NCI-H2107 (cell line): ENCODE measurements at regions not wholly inside any gene's neighbourhood (a gene's known extent, or its start where the extent isn't known, plus 50 kb on each side); places are given as distances from the start of the nearest gene placed in this dataset.

ENCODE experiments used
- DNase-seq: peaks from one replicate; lab custom pipeline; 2025; lab: John Stamatoyannopoulos, UW

DNA sequence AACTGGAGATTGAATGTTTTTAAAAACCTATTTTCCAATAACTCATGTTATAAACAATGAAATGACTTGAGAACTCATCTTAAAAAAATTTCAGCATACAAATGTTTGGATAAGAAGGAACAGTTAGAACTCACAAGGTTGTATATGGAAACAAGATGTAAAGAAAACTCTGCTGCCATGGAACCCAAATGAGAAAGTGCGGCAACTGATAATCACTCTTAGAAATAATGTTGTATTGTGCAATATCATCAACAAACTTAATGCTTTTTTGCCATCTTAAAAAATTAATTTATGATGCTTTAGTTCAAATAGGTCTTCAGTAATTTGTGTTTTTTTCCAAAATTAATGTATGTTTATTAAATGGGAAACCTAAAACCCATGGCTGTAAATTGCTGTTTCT lies 461.1 kb upstream of the NCAM2 start:
- no peak for DNase-seq

DNA sequence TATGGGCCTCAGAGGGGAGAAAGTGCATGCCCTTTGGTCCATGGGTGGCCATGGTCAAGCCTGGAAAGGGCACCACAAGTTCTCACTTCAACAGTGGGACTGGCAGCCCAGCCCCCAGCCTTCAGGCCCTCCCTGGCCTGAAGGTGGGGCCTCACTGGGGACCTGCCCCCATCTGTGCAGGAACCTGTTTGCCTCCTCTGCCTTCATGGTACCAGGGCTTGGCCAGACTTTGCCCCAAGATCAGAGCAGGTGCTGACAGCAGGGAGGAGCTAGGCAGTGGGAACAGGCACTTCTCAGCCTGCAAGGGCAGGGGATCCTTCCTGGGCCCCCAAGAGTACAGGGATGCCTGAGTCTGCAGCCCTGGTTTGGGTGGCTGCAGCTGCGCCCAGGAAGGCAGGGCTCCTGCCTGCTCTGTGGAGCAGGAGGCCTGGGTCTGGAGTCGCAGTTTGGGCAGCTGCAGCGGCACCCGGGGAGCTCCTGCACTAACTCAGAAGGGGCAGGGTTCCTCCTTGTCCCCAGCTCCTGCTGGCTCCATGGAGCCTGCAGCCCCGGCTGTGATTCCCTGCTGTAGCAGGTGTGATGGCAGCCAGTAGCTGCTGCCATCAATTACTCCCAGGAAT lies 460.1 kb upstream of the NCAM2 start:
- no peak for DNase-seq

DNA sequence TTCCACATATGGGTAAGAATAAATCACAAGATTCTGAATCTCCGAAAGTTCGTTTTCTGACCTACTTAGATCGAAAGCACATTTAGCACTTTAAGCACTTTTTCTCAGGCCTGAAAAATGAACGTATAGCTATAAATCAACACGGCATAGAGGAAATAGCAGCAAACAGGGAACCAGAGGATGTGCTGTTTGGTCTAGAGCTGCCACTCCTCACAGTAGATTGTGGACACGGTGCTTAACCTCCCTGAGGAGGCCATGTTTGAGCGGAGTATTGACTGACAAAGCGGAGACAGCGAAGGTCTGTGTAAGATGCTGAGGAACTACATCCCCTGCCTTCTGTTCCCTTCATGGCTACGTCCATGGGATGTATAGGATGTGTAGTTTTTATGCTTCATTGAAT lies 452.8 kb upstream of the NCAM2 start:
- DNase-seq, result no peak

DNA sequence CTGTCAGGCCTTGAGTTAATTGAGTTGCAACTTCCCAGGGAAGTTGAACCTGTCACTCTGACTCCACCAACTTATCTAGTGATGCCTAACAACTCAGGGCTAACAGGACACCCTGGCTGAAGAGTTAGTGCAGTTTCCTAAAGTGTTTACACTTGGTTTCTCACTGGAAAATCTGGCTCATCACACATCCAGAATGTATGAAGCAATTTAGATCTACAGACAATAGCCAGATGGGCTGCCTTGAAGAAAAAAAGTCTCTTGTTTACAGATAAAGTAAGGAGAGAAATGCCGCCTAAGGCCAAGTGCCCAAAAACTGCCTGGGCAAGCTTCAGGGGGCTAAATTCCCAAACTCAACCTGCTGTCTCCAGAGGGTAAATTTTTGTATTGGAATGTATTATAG lies 446.3 kb upstream of the NCAM2 start:
- DNase-seq, result no peak

DNA sequence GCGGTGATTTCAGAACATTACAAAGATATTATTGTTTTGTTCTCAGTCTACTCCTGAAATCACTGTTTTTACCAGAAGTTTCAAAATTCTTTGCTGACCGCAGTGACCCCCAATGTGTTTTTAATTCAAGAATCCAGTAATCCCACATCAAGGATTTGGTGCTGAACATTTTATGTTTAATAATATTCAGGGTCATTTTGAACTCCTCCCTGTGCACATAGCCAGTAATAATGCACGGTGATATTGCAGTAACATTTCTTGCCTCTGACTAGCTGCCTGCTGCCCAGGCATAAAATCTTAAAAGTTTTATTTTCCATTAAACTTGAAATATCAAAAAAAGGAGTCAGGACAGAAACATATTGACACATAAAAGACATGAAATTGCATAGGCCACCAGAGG lies 443.4 kb upstream of the NCAM2 start:
- DNase-seq, result no peak

DNA sequence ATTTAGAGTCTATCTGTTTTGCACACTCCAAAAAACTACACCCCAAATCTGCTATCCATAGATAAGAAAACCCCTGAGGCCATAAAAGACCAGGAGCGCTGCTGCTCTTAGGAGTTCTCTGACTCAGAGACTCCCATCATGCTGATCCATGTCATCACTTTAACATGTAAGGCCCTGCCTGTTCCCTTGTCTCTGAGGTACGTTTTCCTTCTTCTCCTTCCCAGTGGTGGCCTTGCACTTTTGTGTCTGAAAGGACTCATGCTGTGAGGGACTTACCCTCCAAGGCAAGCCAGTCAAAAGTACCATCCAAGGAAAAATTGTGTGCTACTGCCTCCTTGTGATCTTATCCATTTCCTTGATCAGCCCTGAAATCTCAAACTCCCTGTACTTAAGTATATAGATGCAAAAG lies 427.4 kb upstream of the NCAM2 start:
- DNase-seq, result no peak

DNA sequence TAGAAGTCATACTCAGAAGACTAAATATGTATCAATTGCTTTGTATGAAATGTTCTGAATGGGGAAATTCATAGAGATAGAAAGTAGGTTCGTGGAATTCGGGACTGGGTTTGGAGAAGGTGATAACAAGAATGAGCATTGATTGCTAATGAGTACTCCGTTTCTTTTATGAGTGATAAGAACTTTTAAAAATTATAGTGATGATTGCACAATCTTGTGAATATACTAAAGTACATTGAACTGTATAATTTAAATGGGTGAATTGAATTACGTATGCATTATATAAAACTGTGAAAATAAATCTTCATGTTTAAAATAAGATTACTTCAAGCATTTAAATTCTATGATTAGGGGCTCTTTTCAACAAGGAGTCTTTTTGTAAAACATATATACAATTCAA lies 425.6 kb upstream of the NCAM2 start:
- no peak for DNase-seq

DNA sequence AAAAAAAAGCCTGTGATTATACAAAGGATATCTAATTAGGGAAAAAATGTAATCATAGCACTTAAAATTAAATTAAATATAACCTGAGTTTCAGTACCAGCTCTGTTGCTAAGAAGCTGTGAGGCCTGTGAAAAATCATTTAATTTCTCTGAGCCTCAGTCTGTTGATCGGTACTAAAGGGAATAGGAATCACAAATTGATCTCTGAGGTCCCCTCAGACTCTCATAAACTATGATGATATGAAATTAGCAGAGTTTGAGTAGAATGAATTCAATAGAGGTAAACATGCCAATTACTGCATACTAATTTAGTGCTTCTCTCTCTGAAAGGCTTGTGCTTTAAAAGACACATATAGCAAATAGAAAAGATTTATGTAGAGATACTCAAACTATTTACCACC lies 416.8 kb upstream of the NCAM2 start:
- no peak for DNase-seq

DNA sequence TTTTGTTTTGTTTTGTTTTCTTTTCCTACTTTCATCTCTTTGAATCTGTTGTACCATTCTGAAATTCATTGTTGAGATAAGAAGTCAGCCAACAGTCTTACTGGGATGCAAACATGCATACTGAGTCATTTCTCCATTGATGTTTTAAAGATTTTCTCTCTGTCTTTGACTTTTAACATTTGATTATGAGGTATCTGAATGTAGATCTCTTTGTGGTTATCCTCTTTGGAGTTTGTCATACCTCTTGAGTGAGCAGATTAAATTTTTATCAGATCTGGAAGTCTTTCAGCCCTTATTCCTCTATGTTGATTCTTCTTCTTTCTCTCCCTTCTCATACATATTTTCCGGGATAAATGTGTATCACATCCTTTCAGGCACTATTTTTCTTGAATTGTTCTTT lies 406.9 kb upstream of the NCAM2 start:
- no peak for DNase-seq

DNA sequence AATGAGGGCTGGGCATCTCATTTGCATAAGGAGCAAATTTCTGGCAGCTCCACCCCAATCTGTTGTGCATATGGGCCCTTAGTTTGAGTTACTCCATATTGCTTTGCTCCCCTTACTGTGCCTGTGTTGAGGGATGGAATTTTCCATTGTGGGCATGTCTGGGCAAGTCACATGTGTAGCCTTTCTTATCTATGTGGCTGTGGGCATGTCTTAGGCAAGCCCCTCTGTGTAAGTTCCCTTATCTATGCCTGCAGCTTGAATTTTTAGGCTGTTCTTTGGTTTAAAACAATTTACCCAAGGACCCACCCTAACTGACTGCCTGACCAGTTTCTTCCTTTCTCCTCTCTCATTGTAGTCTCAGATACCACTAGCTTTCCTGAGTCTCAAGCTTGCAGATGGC lies 405.7 kb upstream of the NCAM2 start:
- no peak for DNase-seq

DNA sequence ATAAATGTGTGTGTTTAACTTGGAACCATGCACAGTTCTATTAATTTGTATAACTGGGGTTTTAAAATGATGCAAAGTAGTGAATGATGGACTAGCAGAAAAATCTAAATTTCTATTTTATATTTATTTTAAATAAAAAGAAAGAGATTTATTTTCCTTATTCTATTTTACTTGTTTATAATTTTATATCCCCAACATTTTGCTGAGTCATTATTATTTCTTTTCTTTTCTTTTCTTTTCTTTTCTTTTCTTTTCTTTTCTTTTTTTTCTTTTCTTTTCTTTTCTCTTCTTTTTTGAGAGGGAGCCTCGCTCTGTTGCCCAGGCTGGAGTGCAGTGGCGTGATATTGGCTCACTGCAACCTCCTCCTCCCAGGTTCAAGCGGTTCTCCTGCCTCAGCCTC lies 395.0 kb upstream of the NCAM2 start:
- no peak for DNase-seq

DNA sequence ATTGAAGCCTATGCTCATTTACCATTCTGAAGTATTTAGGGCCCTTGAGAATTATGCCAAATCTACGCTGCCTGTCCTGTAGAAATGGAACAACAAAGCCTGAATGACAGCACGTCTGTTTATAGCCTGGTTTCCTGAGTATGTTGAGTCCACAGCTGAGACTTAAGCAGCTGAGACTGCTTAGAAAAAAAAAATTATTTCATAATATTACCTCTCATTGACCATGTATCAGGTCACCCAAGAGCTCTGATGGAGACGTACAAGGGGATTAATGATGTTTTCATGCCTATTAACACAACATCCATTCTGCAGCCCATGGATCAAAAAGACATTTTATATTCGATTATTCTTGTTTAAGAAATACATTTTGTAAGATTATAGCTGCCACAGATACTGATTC lies 387.2 kb upstream of the NCAM2 start:
- DNase-seq, result no peak

DNA sequence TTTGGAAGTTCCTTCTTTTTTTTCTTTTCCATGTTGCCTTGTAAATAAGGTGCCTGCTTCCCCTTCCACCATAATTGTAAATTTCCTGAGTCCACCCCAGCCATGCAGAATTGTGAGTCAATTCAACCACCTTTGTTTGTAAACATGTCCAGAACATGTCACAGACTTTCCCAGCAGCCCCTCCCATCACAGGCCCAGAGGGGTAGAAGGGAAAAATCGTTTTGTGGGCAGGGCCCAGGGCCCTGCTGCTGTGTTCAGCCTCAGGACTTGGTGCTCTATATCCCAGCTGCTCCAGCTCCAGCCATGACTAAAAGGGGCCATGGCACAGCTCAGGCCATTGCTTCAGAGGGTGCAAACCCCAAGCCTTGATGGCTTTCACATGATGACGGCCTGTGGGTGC lies 384.6 kb upstream of the NCAM2 start:
- no peak for DNase-seq

DNA sequence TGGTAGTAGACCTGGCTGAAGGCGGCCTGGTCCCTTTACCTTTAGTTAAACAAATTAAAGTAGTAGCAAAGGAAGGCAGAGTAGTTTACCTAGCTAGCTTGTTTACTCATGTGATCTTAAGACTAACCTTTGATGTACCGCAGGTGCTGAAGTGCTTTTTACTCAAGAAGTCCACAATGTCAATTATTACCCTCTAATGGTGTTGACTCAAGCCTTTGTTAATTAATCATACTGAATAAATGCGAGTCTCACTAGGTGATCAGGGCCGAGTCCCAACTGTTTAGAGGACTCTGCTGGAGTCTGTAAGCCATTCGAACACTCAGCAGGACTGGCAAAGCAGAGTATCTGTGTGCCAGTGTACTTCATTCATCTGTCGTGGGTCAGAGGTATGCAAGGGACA lies 381.1 kb upstream of the NCAM2 start:
- no peak for DNase-seq

DNA sequence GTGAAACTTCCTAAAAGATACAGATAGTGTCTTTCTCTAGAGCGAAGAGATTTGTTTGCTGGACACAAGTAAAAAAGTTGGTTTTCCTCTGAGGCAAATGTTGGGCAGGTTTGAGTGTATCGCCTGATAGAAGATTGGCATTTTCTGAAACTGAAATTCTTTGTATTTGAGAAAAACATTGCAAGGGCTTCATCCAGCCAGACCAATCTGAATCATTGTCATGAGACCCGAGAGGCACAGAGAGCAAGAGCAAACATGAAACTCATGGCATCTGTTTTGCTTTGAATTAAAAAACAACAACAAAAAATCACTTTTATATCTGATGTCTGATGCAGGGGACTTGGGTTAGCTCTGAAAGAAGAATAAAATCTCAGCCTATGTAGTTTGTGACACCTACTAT lies 379.3 kb upstream of the NCAM2 start:
- DNase-seq, result no peak

DNA sequence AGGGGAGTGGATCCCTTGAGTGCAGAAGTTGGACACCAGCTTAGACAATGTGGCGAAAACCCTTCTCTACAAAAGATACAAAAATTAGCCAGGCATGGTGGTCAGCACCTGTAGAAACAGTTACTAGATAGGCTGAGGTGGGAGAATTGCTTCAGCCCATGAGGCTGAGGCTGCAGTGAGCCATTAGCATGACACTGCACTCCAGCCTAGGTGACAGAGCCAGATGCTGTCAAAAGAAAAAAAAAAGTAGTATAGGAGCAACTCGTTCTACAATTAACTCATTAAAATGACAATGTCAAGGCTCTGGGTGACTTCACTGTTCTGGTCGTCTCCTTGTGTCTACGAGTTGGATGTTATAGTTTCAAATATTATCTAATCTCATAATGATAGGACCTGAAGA lies 370.6 kb upstream of the NCAM2 start:
- no peak for DNase-seq

DNA sequence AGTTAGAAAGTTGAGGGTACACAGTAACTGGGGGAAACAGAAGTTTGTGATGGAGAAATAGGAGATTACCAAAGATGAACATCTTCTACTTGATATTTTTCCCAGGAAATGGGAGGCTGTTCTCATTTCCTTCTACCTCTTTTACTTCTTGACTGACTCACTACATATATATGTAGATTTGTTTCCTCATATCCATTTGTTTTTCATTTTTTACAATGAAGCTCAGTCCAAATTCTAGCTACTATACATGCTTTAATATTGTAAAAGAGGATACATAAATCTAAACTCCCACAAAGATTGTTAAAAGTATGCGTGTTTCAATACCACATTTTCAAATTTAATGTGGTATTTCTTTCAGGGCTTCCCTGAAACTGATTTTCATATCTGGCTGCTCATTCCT lies 366.6 kb upstream of the NCAM2 start:
- no peak for DNase-seq

DNA sequence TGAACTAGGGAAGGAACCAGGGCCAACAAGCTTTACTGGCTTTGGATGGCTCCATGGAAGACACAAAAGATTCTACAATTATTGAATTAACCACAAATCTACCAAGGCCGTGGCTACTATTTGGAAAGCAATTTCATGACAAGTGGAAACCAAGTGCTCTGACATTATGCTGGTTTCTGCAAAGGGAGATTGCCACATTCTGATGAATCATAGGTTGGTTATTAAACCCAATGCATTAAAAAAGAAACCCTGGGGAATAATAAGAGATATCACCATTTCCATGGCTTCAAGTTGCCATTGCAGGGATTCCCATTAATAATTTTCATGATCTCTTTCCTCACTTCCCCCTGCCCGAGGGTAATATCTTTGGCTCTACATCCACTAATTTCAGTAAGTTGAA lies 359.2 kb upstream of the NCAM2 start:
- DNase-seq, result no peak

DNA sequence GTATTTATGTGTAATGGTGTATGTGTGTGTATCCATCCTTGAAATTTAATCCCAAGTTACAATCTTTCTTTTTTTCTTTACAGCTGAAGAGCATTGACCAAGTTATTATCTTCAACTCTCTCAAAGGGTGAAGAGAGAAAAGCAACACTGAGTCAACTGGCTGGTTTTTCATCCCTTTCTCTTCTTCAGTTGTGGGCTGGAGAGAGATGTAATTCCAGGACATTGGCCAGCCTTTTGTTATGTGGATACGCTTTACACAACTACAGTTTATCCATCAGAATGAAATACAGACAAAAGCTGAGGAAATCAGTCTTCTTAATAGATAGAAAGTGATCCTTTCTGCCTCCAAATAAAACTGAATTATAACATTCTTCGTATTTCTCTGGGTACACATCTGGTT lies 357.0 kb upstream of the NCAM2 start:
- no peak for DNase-seq

DNA sequence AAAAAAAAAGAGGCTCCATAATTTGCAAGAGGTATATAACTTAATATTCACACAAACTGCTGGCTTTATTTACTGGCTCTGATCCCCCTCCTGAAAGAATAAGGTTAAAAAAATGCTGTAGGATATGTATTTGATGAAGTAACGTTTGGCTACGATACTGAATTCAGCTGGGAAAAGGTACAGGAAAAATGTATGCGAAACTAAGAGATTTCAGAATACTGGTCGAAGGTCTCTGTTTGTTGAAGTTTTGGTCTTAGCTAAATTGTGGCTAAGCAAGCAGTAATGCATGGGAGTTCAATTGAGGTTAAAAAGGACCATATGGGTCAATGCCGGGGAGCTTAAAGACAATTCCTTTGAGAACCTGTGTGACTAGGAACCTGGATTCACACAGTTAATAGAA lies 355.5 kb upstream of the NCAM2 start:
- DNase-seq, result no peak

DNA sequence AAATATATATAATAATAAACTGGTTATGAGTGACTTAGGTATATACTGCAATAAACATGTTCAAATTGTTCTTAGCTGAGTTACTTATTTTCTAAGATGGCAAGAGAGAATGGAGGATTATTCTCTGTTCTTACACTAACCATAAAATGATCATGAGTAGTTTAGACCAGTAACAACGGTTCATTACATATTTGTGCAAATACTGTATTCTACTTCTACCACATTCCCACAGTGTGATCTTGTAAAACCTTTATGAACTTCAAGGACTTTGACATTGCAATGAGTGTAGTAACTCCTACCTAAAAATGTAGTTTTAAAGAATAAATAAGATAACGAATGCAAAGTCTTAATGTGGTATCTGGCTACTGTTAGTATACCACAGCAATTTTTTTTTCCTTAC lies 353.7 kb upstream of the NCAM2 start:
- no peak for DNase-seq

DNA sequence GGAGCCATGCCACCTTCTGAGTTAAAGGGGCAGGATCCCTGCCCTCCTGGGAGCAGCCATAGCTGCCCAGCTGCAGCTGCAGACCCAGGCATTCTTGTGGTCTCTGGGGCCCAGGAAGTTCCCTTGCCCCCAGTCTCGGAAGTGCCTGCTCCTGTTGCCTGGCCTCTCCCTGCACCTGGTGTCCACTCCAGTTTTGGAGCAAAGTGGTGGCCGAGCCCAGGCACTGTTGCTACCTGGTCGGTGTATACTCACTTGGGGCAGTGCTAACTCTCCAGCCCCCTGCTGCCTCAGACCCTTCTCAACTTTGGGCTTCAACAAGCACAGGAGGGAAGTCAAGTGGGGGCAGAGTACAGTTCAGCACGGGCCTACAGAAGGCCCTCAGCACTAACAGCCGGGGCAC lies 352.9 kb upstream of the NCAM2 start:
- no peak for DNase-seq

DNA sequence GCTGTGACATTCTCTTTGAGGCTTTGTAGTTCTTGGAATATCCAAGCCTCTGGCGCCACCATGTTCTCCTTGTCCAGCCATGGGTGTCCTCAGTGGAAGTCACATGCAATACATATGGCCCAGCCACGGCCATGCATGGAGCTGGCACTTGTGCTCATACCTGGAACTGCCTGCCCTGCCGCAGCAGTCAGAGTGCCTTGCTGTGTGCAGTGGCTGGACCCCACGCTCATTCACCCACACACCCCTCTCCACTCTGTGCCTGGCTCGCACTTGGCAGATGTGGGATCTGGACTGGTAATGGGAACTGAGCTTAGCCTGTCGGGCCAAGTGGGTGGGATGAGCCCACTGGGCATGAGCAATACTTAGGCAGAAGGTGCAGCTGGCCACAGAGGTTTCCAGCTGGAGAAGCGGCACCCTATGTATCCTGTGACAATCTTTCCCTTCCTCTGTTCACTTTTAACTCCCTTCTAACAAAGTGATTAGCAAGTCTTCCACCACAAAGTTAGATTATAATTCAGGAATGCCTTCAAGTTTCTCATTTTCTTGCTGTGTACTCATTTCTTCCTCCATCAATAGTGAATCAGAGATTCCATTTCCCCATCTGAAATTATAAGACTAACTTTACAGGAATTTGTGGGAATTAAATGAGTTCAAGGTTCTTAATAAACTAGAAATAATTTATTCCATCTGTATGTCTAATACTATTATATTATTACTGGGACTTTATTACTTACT lies 351.6 kb upstream of the NCAM2 start:
- no peak for DNase-seq

DNA sequence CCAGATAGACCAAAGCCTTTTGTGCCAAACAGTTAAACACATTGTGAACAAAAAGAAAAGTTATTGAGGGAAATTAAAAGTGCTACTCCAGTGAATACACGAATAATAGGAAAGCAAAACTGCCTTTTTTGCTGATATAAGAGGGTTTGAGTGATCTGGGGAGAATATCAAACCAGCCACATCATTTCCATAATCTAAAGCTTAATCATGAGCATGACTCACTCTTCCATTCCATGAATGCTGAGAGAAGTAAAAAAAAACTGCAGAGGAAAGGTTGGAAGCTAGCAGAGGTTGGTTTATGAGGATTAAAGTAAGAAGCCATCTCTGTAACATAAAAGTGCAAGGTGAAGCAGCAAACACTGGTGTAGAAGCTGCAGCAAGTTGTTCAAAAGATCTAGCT lies 350.6 kb upstream of the NCAM2 start:
- no peak for DNase-seq
